SK-N-SH treated with all-trans-retinoic acid at 6 μM for 48 hours (cell line): ENCODE measurements at regions not wholly inside any gene's neighbourhood (a gene's known extent, or its start where the extent isn't known, plus 50 kb on each side); places are given as distances from the start of the nearest gene placed in this dataset.

Source experiments
- CSDC2 ChIP-seq: fragments of 250-450 bp; sonication (Bioruptor Pico); IDR thresholded peaks from 2 replicates; pipeline ENCODE4 v1.5.0; 2020; ENCODE audit warnings: mild to moderate bottlenecking, moderate library complexity
- ESRRG ChIP-seq: fragments of 250-450 bp; sonication (Bioruptor Pico); IDR thresholded peaks from 2 replicates; pipeline ENCODE4 v1.6.1; 2021; ENCODE audit warnings: mild to moderate bottlenecking
- PPARA ChIP-seq: fragments of 250-450 bp; sonication (Bioruptor Pico); IDR thresholded peaks from 2 replicates; pipeline ENCODE4 v1.5.0; 2020; ENCODE audit warnings: mild to moderate bottlenecking, borderline replicate concordance
- TCF4 ChIP-seq: fragments of 250-450 bp; sonication (Bioruptor Pico); IDR thresholded peaks from 2 replicates; pipeline ENCODE4 v1.8.0; 2021; ENCODE audit warnings: mild to moderate bottlenecking, moderate library complexity, borderline replicate concordance
- ZC3H10 ChIP-seq: fragments of 250-450 bp; sonication (Bioruptor Pico); IDR thresholded peaks from 2 replicates; pipeline ENCODE4 v1.5.1; 2021; ENCODE audit warnings: mild to moderate bottlenecking, moderate library complexity
- ZFP3 ChIP-seq: fragments of 250-450 bp; sonication (Bioruptor Pico); IDR thresholded peaks from 2 replicates; pipeline ENCODE4 v1.5.0; 2020; ENCODE audit warnings: mild to moderate bottlenecking, moderate library complexity
- ZFP30 ChIP-seq: fragments of 450-650 bp; formaldehyde crosslinking; IDR thresholded peaks from 2 replicates; pipeline ENCODE4 v1.5.0; 2022; ENCODE audit warnings: mild to moderate bottlenecking, moderate library complexity
- ZNF565 ChIP-seq: fragments of 450-650 bp; formaldehyde crosslinking; conservative IDR thresholded peaks from 2 replicates; pipeline ENCODE4 v1.5.0; 2020; ENCODE audit warnings: low read depth, mild to moderate bottlenecking, moderate library complexity
- ZNF8 ChIP-seq: fragments of 450-650 bp; formaldehyde crosslinking; IDR thresholded peaks from 2 replicates; pipeline ENCODE4 v1.5.0; 2020; ENCODE audit warnings: mild to moderate bottlenecking, moderate library complexity
- TF ChIP-seq, protein P1 (sequence below): fragments of 250-450 bp; sonication (Bioruptor Pico); IDR thresholded peaks from 2 replicates; pipeline ENCODE4 v1.8.0; 2020; ENCODE audit warnings: mild to moderate bottlenecking, moderate library complexity, borderline replicate concordance
- TF ChIP-seq, protein P2 (sequence below): fragments of 250-450 bp; sonication (Bioruptor Pico); IDR thresholded peaks from 2 replicates; pipeline ENCODE4 v1.5.0; 2020; ENCODE audit warnings: mild to moderate bottlenecking, moderate library complexity
- TF ChIP-seq, protein P3 (sequence below): fragments of 250-450 bp; sonication (Bioruptor Pico); IDR thresholded peaks from 2 replicates; pipeline ENCODE4 v1.5.1; 2020; ENCODE audit warnings: low read depth, mild to moderate bottlenecking, moderate library complexity

DNA sequence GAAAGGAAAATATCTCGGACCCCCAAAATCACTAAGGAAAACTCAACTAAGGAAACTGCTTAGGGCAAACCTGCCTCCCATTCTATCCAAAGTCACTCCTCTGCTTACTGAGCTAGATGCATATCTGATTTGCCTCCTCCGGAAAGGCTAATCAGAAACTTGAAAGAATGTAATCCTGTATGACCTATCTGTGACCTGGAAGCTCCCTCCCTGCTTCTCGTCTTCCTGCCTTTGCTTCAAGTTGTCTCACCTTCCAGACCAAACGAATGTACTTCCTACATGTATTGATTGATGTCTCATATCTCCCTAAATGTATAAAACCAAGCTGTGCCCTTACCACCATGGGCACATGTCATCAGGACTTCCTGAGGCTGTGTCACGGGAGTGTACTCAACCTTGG is 58.1 kb upstream of the SEC61G start:
- TF ChIP-seq, protein P1, sequence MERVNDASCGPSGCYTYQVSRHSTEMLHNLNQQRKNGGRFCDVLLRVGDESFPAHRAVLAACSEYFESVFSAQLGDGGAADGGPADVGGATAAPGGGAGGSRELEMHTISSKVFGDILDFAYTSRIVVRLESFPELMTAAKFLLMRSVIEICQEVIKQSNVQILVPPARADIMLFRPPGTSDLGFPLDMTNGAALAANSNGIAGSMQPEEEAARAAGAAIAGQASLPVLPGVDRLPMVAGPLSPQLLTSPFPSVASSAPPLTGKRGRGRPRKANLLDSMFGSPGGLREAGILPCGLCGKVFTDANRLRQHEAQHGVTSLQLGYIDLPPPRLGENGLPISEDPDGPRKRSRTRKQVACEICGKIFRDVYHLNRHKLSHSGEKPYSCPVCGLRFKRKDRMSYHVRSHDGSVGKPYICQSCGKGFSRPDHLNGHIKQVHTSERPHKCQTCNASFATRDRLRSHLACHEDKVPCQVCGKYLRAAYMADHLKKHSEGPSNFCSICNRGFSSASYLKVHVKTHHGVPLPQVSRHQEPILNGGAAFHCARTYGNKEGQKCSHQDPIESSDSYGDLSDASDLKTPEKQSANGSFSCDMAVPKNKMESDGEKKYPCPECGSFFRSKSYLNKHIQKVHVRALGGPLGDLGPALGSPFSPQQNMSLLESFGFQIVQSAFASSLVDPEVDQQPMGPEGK (CRISPR knock-in tag): no peak
- no peak for TF ChIP-seq TCF4
- TF ChIP-seq ZNF565: no peak
- no peak for TF ChIP-seq ZFP3 (CRISPR knock-in tag)
- TF ChIP-seq ESRRG (CRISPR knock-in tag): no peak
- no peak for TF ChIP-seq ZNF8 (CRISPR knock-in tag)
- TF ChIP-seq, protein P2, sequence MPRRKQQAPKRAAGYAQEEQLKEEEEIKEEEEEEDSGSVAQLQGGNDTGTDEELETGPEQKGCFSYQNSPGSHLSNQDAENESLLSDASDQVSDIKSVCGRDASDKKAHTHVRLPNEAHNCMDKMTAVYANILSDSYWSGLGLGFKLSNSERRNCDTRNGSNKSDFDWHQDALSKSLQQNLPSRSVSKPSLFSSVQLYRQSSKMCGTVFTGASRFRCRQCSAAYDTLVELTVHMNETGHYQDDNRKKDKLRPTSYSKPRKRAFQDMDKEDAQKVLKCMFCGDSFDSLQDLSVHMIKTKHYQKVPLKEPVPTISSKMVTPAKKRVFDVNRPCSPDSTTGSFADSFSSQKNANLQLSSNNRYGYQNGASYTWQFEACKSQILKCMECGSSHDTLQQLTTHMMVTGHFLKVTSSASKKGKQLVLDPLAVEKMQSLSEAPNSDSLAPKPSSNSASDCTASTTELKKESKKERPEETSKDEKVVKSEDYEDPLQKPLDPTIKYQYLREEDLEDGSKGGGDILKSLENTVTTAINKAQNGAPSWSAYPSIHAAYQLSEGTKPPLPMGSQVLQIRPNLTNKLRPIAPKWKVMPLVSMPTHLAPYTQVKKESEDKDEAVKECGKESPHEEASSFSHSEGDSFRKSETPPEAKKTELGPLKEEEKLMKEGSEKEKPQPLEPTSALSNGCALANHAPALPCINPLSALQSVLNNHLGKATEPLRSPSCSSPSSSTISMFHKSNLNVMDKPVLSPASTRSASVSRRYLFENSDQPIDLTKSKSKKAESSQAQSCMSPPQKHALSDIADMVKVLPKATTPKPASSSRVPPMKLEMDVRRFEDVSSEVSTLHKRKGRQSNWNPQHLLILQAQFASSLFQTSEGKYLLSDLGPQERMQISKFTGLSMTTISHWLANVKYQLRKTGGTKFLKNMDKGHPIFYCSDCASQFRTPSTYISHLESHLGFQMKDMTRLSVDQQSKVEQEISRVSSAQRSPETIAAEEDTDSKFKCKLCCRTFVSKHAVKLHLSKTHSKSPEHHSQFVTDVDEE (CRISPR knock-in tag): no peak
- no peak for TF ChIP-seq ZFP30 (CRISPR knock-in tag)
- no peak for TF ChIP-seq CSDC2 (CRISPR knock-in tag)
- TF ChIP-seq, protein P3, sequence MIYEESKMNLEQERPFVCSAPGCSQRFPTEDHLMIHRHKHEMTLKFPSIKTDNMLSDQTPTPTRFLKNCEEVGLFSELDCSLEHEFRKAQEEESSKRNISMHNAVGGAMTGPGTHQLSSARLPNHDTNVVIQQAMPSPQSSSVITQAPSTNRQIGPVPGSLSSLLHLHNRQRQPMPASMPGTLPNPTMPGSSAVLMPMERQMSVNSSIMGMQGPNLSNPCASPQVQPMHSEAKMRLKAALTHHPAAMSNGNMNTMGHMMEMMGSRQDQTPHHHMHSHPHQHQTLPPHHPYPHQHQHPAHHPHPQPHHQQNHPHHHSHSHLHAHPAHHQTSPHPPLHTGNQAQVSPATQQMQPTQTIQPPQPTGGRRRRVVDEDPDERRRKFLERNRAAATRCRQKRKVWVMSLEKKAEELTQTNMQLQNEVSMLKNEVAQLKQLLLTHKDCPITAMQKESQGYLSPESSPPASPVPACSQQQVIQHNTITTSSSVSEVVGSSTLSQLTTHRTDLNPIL (CRISPR knock-in tag): no peak
- TF ChIP-seq ZC3H10 (CRISPR knock-in tag): no peak
- TF ChIP-seq PPARA (CRISPR knock-in tag): no peak
